Lung (tissue), 11 donors: ENCODE measurements at regions not wholly inside any gene's neighbourhood (a gene's known extent, or its start where the extent isn't known, plus 50 kb on each side); places are given as distances from the start of the nearest gene placed in this dataset.
A peak's percentile ranks its signal among the peaks of the same experiment; 100 is the strongest.

Experiments used
- ATAC-seq: fragments of 200-7000 bp; cut with Tn5 transposase; one replicate; pipeline ENCODE4 v1.9.1; 2020; ENCODE audit warnings: moderate number of reproducible peaks; ENCODE audit not compliant: insufficient read depth, low FRiP score
- DNase-seq, 3 donors: peaks; one replicate each; pipeline ENCODE4 v3.0.0-alpha.2; 2013 to 2017
- H3K27ac ChIP-seq, 2 donors: one replicate each; pipeline ENCODE4 v1.5.1; 2013; ENCODE audit warnings: mild to moderate bottlenecking in 2 of 2, moderate library complexity in 2 of 2, control low read depth in 1 of 2, inconsistent platforms in 1 of 2, low read depth in 1 of 2, low read length in 1 of 2
- H3K27me3 ChIP-seq, 3 donors: one replicate each; pipeline ENCODE4 v1.5.1; 2013; ENCODE audit warnings: low read length in 2 of 3; ENCODE audit not compliant: control insufficient read depth in 3 of 3, insufficient read depth in 3 of 3
- H3K36me3 ChIP-seq, 4 donors: one replicate each; pipeline ENCODE4 v1.5.1; 2013; ENCODE audit warnings: low read length in 4 of 4, mild to moderate bottlenecking in 1 of 4, moderate library complexity in 1 of 4; ENCODE audit not compliant: control insufficient read depth in 4 of 4, insufficient read depth in 4 of 4
- H3K4me1 ChIP-seq, 5 donors: one replicate each; pipeline ENCODE4 v1.5.1; 2013; ENCODE audit warnings: low read length in 5 of 5, mild to moderate bottlenecking in 2 of 5, moderate library complexity in 1 of 5; ENCODE audit not compliant: control insufficient read depth in 5 of 5, insufficient read depth in 5 of 5
- H3K4me3 ChIP-seq: one replicate; pipeline ENCODE4 v1.5.1; 2013; ENCODE audit warnings: mild to moderate bottlenecking, control low read depth, moderate library complexity
- H3K9ac ChIP-seq, 2 donors: one replicate each; pipeline ENCODE4 v1.5.1; 2013; ENCODE audit warnings: low read length in 2 of 2, control low read depth in 1 of 2; ENCODE audit not compliant: insufficient read depth in 1 of 2
- H3K9me3 ChIP-seq, 4 donors: one replicate each; pipeline ENCODE4 v1.5.1; 2013; ENCODE audit warnings: low read length in 3 of 4, mild to moderate bottlenecking in 1 of 4, moderate library complexity in 1 of 4; ENCODE audit not compliant: control insufficient read depth in 4 of 4, insufficient read depth in 3 of 4
- WGBS, 2 donors: extraction: QIAGEN DNeasy Blood & Tissue Kit; methylation state at CpG; one replicate each; pipeline ENCODE4 v1.1.7; 2013; 5-methylcytosine and 5-hydroxymethylcytosine counted together
- TF ChIP-seq, protein P1 (sequence below): IDR thresholded peaks from 2 replicates; pipeline ENCODE4 v1.5.1; 2012; ENCODE audit warnings: mild to moderate bottlenecking; ENCODE audit errors: control extremely low read depth, extremely low read depth
- donor health status: control.
- donor health status: control.
- donor health status: Bipolar disorder and iron deficiency.
- donor health status: healthy.
- donor health status: DM: yes; HTN: yes; CAD: no.

DNA sequence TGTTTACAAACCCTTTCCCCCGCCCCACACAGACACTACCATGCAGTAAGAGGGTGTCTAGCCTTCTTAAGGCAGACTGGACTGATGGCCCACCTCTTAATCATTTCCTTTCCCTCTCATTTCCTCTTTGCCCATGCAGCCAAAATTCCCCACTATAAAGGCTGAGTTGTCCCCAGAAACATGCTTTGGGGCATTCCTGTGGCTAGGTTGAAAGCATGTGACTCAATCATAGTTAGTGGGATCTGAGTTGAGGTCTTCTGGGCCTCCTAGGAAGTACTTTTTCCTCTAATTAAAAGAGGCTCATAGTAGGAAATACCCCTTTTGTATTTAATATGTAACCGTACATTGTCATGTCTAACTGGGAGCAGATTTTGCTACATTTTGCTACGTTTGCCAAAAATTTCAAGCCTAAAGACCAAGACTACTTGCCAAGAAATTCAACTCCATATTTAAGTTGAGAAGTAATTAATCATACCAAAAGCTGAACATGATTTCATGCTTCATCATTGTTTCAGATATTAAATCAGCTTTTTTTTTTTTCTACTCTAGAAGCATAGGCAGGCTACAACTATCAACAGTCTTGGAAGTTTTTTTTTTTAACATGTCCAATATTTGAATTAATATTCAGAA is 174.7 kb downstream of the ADGRL4 start:
- Histone ChIP-seq H3K36me3 (no peaks in the 10 kb centered on the region), H3K4me1 (peaks cover 0 to 4% (median 0%) of the 10 kb centered on the region in 5 donors), H3K27ac (no peak overlapping the region), H3K4me3 (no peak overlapping the region), H3K9ac (no peak overlapping the region), H3K27me3 (no peaks in the 10 kb centered on the region), H3K9me3 (no peaks in the 10 kb centered on the region)
- TF ChIP-seq, protein P1, sequence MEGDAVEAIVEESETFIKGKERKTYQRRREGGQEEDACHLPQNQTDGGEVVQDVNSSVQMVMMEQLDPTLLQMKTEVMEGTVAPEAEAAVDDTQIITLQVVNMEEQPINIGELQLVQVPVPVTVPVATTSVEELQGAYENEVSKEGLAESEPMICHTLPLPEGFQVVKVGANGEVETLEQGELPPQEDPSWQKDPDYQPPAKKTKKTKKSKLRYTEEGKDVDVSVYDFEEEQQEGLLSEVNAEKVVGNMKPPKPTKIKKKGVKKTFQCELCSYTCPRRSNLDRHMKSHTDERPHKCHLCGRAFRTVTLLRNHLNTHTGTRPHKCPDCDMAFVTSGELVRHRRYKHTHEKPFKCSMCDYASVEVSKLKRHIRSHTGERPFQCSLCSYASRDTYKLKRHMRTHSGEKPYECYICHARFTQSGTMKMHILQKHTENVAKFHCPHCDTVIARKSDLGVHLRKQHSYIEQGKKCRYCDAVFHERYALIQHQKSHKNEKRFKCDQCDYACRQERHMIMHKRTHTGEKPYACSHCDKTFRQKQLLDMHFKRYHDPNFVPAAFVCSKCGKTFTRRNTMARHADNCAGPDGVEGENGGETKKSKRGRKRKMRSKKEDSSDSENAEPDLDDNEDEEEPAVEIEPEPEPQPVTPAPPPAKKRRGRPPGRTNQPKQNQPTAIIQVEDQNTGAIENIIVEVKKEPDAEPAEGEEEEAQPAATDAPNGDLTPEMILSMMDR = no peak
- DNase-seq (peak in 2 of 3 donors; percentile 10 to 29), ATAC-seq (no peak)
- 88 to 91% methylated on average over 3 of the region's 3 CpGs for WGBS, 2 donors

DNA sequence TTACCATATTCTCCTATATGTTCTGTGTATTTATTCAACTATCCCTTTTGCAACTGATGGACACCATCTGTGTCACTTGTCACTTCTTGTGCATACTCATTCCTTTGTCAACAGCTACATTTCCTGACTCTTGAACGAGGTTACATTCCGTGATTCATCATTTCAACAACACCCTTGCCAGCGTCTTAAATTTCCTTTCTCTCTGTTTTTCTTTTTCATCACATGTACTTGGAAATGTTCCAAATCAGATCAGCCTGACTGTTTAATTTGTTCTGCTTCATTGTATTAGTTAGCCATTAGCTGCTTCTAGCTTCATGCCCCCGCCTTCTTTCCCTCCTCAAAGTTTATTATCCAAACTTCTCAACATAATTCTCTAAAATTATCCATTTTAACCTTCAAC is 173.0 kb downstream of the ADGRL4 start:
- DNase-seq (peak in 2 of 3 donors; percentile 13 to 30), ATAC-seq (no peak)
- Histone ChIP-seq H3K36me3 (no peaks in the 10 kb centered on the region), H3K9me3 (no peaks in the 10 kb centered on the region), H3K4me3 (no peak overlapping the region), H3K27me3 (no peaks in the 10 kb centered on the region), H3K9ac (no peak overlapping the region), H3K4me1 (peaks cover 0 to 4% (median 0%) of the 10 kb centered on the region in 5 donors), H3K27ac (no peak overlapping the region)
- TF ChIP-seq, protein P1 = no peak
- 24 to 31% methylated on average over 4 of the region's 4 CpGs for WGBS, 2 donors

DNA sequence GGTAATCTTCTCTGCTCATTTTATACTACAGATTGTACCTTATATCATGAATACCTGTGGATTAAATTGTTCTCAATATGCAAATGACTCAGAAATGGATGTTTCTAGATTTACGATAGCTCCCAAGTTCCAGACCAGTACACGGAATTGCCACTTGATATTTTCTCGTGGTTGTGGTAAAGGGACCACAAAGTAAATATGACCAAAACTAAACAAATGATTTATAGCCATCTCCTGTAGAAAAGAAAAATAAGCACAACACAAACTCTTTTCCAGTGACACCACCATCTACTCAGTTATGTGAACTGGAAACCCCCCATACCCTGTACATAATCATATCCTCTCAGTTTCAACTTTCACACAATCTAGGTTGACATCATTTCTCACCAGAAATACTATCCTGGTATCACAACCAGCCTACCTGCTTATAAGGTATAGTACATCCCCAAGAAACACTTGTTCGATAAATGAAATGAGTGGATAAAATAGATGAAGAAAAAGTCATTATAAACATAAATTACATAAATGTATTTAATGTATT is 172.3 kb downstream of the ADGRL4 start:
- Histone ChIP-seq H3K9me3 (no peaks in the 10 kb centered on the region), H3K4me3 (no peak overlapping the region), H3K27ac (no peak overlapping the region), H3K9ac (no peak overlapping the region), H3K27me3 (no peaks in the 10 kb centered on the region), H3K36me3 (no peaks in the 10 kb centered on the region), H3K4me1 (peaks cover 0 to 4% (median 0%) of the 10 kb centered on the region in 5 donors)
- 82 to 84% methylated on average over 4 of the region's 4 CpGs for WGBS, 2 donors
- ATAC-seq = no peak
- TF ChIP-seq, protein P1 = no peak
- DNase-seq = no peak
